ENCODE measurements at regions not wholly inside any gene's neighbourhood (a gene's known extent, or its start where the extent isn't known, plus 50 kb on each side); places are given as distances from the start of the nearest gene placed in this dataset.

DNA sequence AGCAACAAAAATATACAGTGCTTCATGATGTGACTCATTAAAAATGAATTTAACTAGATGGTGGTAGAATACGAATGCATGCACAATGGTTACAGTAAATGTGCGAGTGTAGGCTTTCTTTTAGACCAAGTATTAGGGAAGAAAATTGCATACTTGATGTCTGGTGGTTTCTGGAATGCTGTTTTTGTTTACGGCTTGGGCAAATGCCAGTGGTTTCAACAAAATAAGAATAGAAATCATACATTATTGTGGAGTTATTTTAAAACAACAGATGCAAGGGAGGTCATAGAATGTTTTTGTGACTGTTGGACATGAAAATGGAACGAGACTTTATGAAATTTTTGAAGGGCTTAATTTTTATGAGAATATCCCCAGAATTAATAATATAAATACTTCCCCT lies 580.9 kb downstream of the PLCL1 start:
- Histone ChIP-seq H3K4me1 (ENCODE audit: control insufficient read depth in 1 of 2, insufficient read depth in 2 of 2, low read depth in 1 of 2, low read length in 1 of 2) (no peaks in the 10 kb centered on the region), H3K79me2 (ENCODE audit: insufficient read depth) (no peaks in the 10 kb centered on the region), H3K9me2 (no peaks in the 10 kb centered on the region), H4K20me1 (ENCODE audit: insufficient read depth) (no peaks in the 10 kb centered on the region), H3K9me3 (no peaks in the 10 kb centered on the region), H3K36me3 (replicated peaks in 1 of 2; ENCODE audit: control insufficient read depth in 1 of 2, insufficient read depth in 2 of 2, low read length in 1 of 2) (no peaks in the 10 kb centered on the region), H2AFZ (ENCODE audit: low read depth) (no peak overlapping the region), H3F3A (replicated peaks; ENCODE audit: insufficient read depth) (no peaks in the 10 kb centered on the region), H3K27ac (ENCODE audit: low read depth in 2 of 2, low read length in 1 of 2) (no peak overlapping the region), H3K4me2 (no peak overlapping the region), H3K27me3 (ENCODE audit: insufficient read depth) (no peaks in the 10 kb centered on the region; the same call in 1 of the 2 replicates), H3K9ac (no peak overlapping the region), H3K4me3 (ENCODE audit: low read depth in 2 of 2, low read length in 1 of 2) (no peak overlapping the region)
- ChIA-PET CTCF (no interaction called here), POLR2A (no interaction called here)
- no peak for DNase-seq
- WGBS (ENCODE audit: low lambda C conversion rate) = 5% methylated on average over 4 of the region's 4 CpGs
- no peak for TF ChIP-seq RAD21 (IDR thresholded peaks at IDR 0.05; ENCODE audit: low read length)
- TF ChIP-seq GABPA (IDR thresholded peaks at IDR 0.05; ENCODE audit: low read depth) = no peak
- no peak for TF ChIP-seq NRF1 (IDR thresholded peaks at IDR 0.05; ENCODE audit: low read depth, low read length)
- no peak for TF ChIP-seq POLR2AphosphoS5 (IDR thresholded peaks at IDR 0.05; ENCODE audit: low read depth, low read length)
- no peak for TF ChIP-seq ZBTB33 (IDR thresholded peaks at IDR 0.05; ENCODE audit: borderline replicate concordance, low read depth)
- no peak for TF ChIP-seq CHD2 (IDR thresholded peaks at IDR 0.05; ENCODE audit: low read length, partially characterized antibody)
- TF ChIP-seq, protein P1, sequence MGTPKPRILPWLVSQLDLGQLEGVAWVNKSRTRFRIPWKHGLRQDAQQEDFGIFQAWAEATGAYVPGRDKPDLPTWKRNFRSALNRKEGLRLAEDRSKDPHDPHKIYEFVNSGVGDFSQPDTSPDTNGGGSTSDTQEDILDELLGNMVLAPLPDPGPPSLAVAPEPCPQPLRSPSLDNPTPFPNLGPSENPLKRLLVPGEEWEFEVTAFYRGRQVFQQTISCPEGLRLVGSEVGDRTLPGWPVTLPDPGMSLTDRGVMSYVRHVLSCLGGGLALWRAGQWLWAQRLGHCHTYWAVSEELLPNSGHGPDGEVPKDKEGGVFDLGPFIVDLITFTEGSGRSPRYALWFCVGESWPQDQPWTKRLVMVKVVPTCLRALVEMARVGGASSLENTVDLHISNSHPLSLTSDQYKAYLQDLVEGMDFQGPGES (IDR thresholded peaks at IDR 0.05; ENCODE audit: low read depth, low read length) = no peak

- Histone ChIP-seq H3F3A (replicated peaks; ENCODE audit: insufficient read depth) (no peaks in the 10 kb centered on the region), H3K27me3 (ENCODE audit: insufficient read depth) (no peaks in the 10 kb centered on the region; the same call in 1 of the 2 replicates), H4K20me1 (ENCODE audit: insufficient read depth) (no peaks in the 10 kb centered on the region), H3K9me3 (no peaks in the 10 kb centered on the region), H3K9me2 (no peaks in the 10 kb centered on the region), H3K4me1 (ENCODE audit: control insufficient read depth in 1 of 2, insufficient read depth in 2 of 2, low read depth in 1 of 2, low read length in 1 of 2) (no peaks in the 10 kb centered on the region), H3K4me2 (no peak overlapping the region), H3K4me3 (ENCODE audit: low read depth in 2 of 2, low read length in 1 of 2) (no peak overlapping the region), H3K9ac (no peak overlapping the region), H3K79me2 (ENCODE audit: insufficient read depth) (no peaks in the 10 kb centered on the region), H2AFZ (ENCODE audit: low read depth) (no peak overlapping the region), H3K36me3 (replicated peaks in 1 of 2; ENCODE audit: control insufficient read depth in 1 of 2, insufficient read depth in 2 of 2, low read length in 1 of 2) (no peaks in the 10 kb centered on the region), H3K27ac (ENCODE audit: low read depth in 2 of 2, low read length in 1 of 2) (no peak overlapping the region)
- POLR2A ChIA-PET = no interaction called here
- CTCF ChIA-PET = no interaction called here
- no peak for TF ChIP-seq NRF1 (IDR thresholded peaks at IDR 0.05; ENCODE audit: low read depth, low read length)
- no peak for TF ChIP-seq ELF1 (IDR thresholded peaks at IDR 0.05)
- no peak for TF ChIP-seq JUND (IDR thresholded peaks at IDR 0.05)
- no peak for DNase-seq
Observed at GRCh38 chr2:198383392-198383791, 579.0 kb downstream of the PLCL1 start.

- Histone ChIP-seq H3K4me2 (no peak overlapping the region), H3K27ac (ENCODE audit: low read depth in 2 of 2, low read length in 1 of 2) (no peak overlapping the region), H3F3A (replicated peaks; ENCODE audit: insufficient read depth) (no peaks in the 10 kb centered on the region), H3K4me1 (ENCODE audit: control insufficient read depth in 1 of 2, insufficient read depth in 2 of 2, low read depth in 1 of 2, low read length in 1 of 2) (no peaks in the 10 kb centered on the region), H4K20me1 (ENCODE audit: insufficient read depth) (no peaks in the 10 kb centered on the region), H3K27me3 (ENCODE audit: insufficient read depth) (no peaks in the 10 kb centered on the region; the same call in 1 of the 2 replicates), H3K36me3 (replicated peaks in 1 of 2; ENCODE audit: control insufficient read depth in 1 of 2, insufficient read depth in 2 of 2, low read length in 1 of 2) (no peaks in the 10 kb centered on the region), H3K9me3 (no peaks in the 10 kb centered on the region), H3K9ac (no peak overlapping the region), H3K4me3 (ENCODE audit: low read depth in 2 of 2, low read length in 1 of 2) (no peak overlapping the region), H3K9me2 (no peaks in the 10 kb centered on the region), H3K79me2 (ENCODE audit: insufficient read depth) (no peaks in the 10 kb centered on the region), H2AFZ (ENCODE audit: low read depth) (no peak overlapping the region)
- POLR2A ChIA-PET = no interaction called here
- CTCF ChIA-PET = no interaction called here
- DNase-seq = no peak
- TF ChIP-seq, protein P2, sequence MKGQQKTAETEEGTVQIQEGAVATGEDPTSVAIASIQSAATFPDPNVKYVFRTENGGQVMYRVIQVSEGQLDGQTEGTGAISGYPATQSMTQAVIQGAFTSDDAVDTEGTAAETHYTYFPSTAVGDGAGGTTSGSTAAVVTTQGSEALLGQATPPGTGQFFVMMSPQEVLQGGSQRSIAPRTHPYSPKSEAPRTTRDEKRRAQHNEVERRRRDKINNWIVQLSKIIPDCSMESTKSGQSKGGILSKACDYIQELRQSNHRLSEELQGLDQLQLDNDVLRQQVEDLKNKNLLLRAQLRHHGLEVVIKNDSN (IDR thresholded peaks at IDR 0.05; ENCODE audit: borderline replicate concordance, low read depth) = no peak
- TF ChIP-seq RFX5 (IDR thresholded peaks at IDR 0.05; ENCODE audit: low read length) (no peak), SMC3 (IDR thresholded peaks at IDR 0.05; ENCODE audit: low read depth, low read length) (no peak), GABPA (IDR thresholded peaks at IDR 0.05; ENCODE audit: low read depth) (no peak), MEF2A (IDR thresholded peaks at IDR 0.05; ENCODE audit: borderline replicate concordance, low read depth) (no peak), EP300 (IDR thresholded peaks at IDR 0.05; ENCODE audit: borderline replicate concordance in 1 of 2, low read depth in 1 of 2, low read length in 1 of 2) (no peak), TCF12 (IDR thresholded peaks at IDR 0.05) (no peak), EZH2phosphoT487 (IDR thresholded peaks at IDR 0.05; ENCODE audit: borderline replicate concordance, low read depth) (no peak), TEAD4 (IDR thresholded peaks at IDR 0.05; ENCODE audit: borderline replicate concordance, insufficient read depth) (no peak), FOXJ3 (CRISPR knock-in tag; IDR thresholded peaks at IDR 0.05) (no peak), FOSL2 (IDR thresholded peaks at IDR 0.05; ENCODE audit: borderline replicate concordance, low read depth) (no peak), GATA2 (CRISPR knock-in tag; IDR thresholded peaks at IDR 0.05) (no peak)
- TF ChIP-seq, protein P1 (IDR thresholded peaks at IDR 0.05; ENCODE audit: low read depth, low read length) = no peak
Observed at GRCh38 chr2:198382811-198383210, 578.4 kb downstream of the PLCL1 start.
